ENCODE measurements at regions not wholly inside any gene's neighbourhood (a gene's known extent, or its start where the extent isn't known, plus 50 kb on each side); places are given as distances from the start of the nearest gene placed in this dataset.

- TF ChIP-seq CTCF (IDR thresholded peaks at IDR 0.05) (no peak), ZFX (IDR thresholded peaks at IDR 0.05; ENCODE audit: borderline replicate concordance) (no peak)
Measured at GRCh38 chr5:2496891-2497290, 254.6 kb downstream of the IRX2 start.
